Neuronal stem cell (in vitro differentiated cells): ENCODE measurements at regions not wholly inside any gene's neighbourhood (a gene's known extent, or its start where the extent isn't known, plus 50 kb on each side); places are given as distances from the start of the nearest gene placed in this dataset.

ENCODE experiments used
- DNase-seq: peaks from one replicate; pipeline ENCODE4 v3.0.0-alpha.2; 2013; ENCODE audit warnings: low spot score
- H2AFZ ChIP-seq: one replicate; pipeline ENCODE4 v1.6.1; 2013; ENCODE audit warnings: mild to moderate bottlenecking, low read length, inconsistent platforms
- H2AK5ac ChIP-seq: 2 replicates; pipeline ENCODE4 v1.6.1; 2013; ENCODE audit warnings: low read depth, mild to moderate bottlenecking, inconsistent platforms, low read length, moderate library complexity, mixed read lengths
- H2BK120ac ChIP-seq: 2 replicates; pipeline ENCODE4 v1.6.1; 2013; ENCODE audit warnings: low read depth, mild to moderate bottlenecking, inconsistent platforms, low read length, moderate library complexity, mixed read lengths
- H2BK12ac ChIP-seq: one replicate; pipeline ENCODE4 v1.6.1; 2013; ENCODE audit warnings: low read length, inconsistent platforms
- H2BK15ac ChIP-seq: 2 replicates; pipeline ENCODE4 v1.6.1; 2013; ENCODE audit warnings: mild to moderate bottlenecking, low read length, inconsistent platforms, mixed read lengths
- H2BK5ac ChIP-seq: one replicate; pipeline ENCODE4 v1.6.1; 2013; ENCODE audit warnings: inconsistent platforms, mild to moderate bottlenecking, low read length, moderate library complexity
- H3K14ac ChIP-seq: one replicate; pipeline ENCODE4 v1.6.1; 2013; ENCODE audit warnings: low read length, inconsistent platforms
- H3K18ac ChIP-seq: 2 replicates; pipeline ENCODE4 v1.6.1; 2013; ENCODE audit warnings: low read length, inconsistent platforms
- H3K23ac ChIP-seq: 2 replicates; pipeline ENCODE4 v1.6.1; 2013; ENCODE audit warnings: low read depth, mild to moderate bottlenecking, mixed read lengths, low read length, inconsistent platforms; ENCODE audit not compliant: poor library complexity
- H3K27ac ChIP-seq: replicated peaks from 3 replicates; pipeline ENCODE4 v1.5.1; 2013; ENCODE audit warnings: low read length, inconsistent platforms
- H3K27me3 ChIP-seq, 3 experiments: 2 replicates each; pipeline ENCODE4 v1.6.1; 2013; ENCODE audit warnings: low read length in 3 of 3, mild to moderate bottlenecking in 2 of 3, inconsistent platforms in 1 of 3, low read depth in 1 of 3, mixed read lengths in 1 of 3, moderate library complexity in 1 of 3; ENCODE audit not compliant: control insufficient read depth in 3 of 3, insufficient read depth in 3 of 3
- H3K36me3 ChIP-seq, 2 donors: replicated peaks in 1 of 2; 2 replicates each; pipeline ENCODE4 v1.6.1; 2013; ENCODE audit warnings: low read length in 2 of 2; ENCODE audit not compliant: control insufficient read depth in 2 of 2, insufficient read depth in 2 of 2
- H3K4ac ChIP-seq: 2 replicates; pipeline ENCODE4 v1.6.1; 2013; ENCODE audit warnings: inconsistent platforms, mild to moderate bottlenecking, low read length, moderate library complexity
- H3K4me1 ChIP-seq, 2 donors: 1 replicate in 1 of 2; 2 replicates in 1 of 2; pipeline ENCODE4 v1.6.1; 2013; ENCODE audit warnings: low read length in 2 of 2, low read depth in 1 of 2; ENCODE audit not compliant: control insufficient read depth in 2 of 2, insufficient read depth in 1 of 2
- H3K4me2 ChIP-seq: one replicate; pipeline ENCODE4 v1.6.1; 2013; ENCODE audit warnings: mild to moderate bottlenecking, low read length, inconsistent platforms; ENCODE audit not compliant: insufficient read depth, poor library complexity, severe bottlenecking
- H3K4me3 ChIP-seq, 2 donors: 2 replicates each; pipeline ENCODE4 v1.5.1; 2013; ENCODE audit warnings: low read length in 2 of 2, mild to moderate bottlenecking in 2 of 2, inconsistent platforms in 1 of 2, moderate library complexity in 1 of 2
- H3K79me1 ChIP-seq: one replicate; pipeline ENCODE4 v1.6.1; 2013; ENCODE audit warnings: low read depth, mild to moderate bottlenecking, inconsistent platforms, low read length, moderate library complexity
- H3K9ac ChIP-seq: one replicate; pipeline ENCODE4 v1.6.1; 2013; ENCODE audit warnings: mild to moderate bottlenecking, low read depth, low read length, inconsistent platforms; ENCODE audit not compliant: poor library complexity
- H3K9me3 ChIP-seq, 2 donors: replicated peaks in 1 of 2; 2 replicates each; pipeline versions ENCODE3 to v1.6.1; 2013; ENCODE audit warnings: low read length in 2 of 2, mild to moderate bottlenecking in 2 of 2, inconsistent platforms in 1 of 2, low read depth in 1 of 2, mixed read lengths in 1 of 2, moderate library complexity in 1 of 2; ENCODE audit not compliant: control insufficient read depth in 2 of 2, insufficient read depth in 1 of 2
- H4K8ac ChIP-seq: one replicate; pipeline ENCODE4 v1.6.1; 2013; ENCODE audit warnings: low read depth, mild to moderate bottlenecking, inconsistent platforms, low read length, moderate library complexity
- H4K91ac ChIP-seq: one replicate; pipeline ENCODE4 v1.6.1; 2013; ENCODE audit warnings: low read length, low read depth, mild to moderate bottlenecking, inconsistent platforms; ENCODE audit not compliant: poor library complexity
- WGBS, 2 donors: extraction: QIAGEN DNeasy Blood & Tissue Kit; methylation state at CpG; one replicate each; pipeline ENCODE4 v1.1.7; 2013; ENCODE audit warnings: missing lambda C conversion rate in 2 of 2, mixed read lengths in 1 of 2; ENCODE audit not compliant: insufficient read length in 2 of 2, insufficient replicate concordance in 1 of 2; ENCODE audit errors: extremely low coverage in 2 of 2; 5-methylcytosine and 5-hydroxymethylcytosine counted together

DNA sequence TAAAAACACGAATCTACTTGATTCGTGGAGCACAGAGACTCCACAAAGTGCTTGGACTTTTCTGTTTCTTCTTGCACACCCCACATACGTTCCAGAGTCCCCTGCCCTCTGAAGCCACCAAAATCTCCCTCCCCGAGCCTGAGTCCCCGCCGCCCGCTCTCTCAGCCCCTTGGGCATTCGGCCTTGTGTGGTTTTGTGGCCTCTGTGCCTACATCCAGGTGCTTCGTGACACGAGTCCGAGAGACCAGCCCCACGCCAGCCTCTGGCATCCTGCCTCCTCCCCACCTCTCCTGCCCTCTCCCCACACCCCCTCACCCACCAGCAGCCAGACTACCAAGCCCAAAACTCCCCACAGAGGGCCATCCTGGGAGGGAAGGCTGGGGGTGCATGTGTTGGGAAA is 87.8 kb upstream of the PPP1R26 start:
- Histone ChIP-seq H2BK15ac (no peak overlapping the region), H2BK120ac (no peak overlapping the region), H3K4me1 (peaks cover 0 to 1% of the 10 kb centered on the region in 2 donors), H3K14ac (peak overlapping the region; percentile 67), H3K4me3 (no peak overlapping the region), H2BK12ac (no peak overlapping the region), H2AFZ (no peak overlapping the region), H3K4ac (no peak overlapping the region), H3K18ac (peak overlapping the region; percentile 21), H2AK5ac (peak overlapping the region; percentile 1), H3K27ac (no peak overlapping the region), H3K9ac (no peak overlapping the region), H4K8ac (no peak overlapping the region), H3K79me1 (no peaks in the 10 kb centered on the region), H3K27me3 (no peaks in the 10 kb centered on the region), H3K23ac (no peak overlapping the region), H2BK5ac (no peak overlapping the region), H4K91ac (no peak overlapping the region), H3K9me3 (peaks cover 8 to 16% of the 10 kb centered on the region in 2 donors), H3K4me2 (no peak overlapping the region), H3K36me3 (no peaks in the 10 kb centered on the region)
- DNase-seq, result no peak
- WGBS, 2 donors, result no CpG with 5 or more reads among the region's 12 CpGs

- Histone ChIP-seq H3K9me3 (peaks cover 10 to 22% of the 10 kb centered on the region in 2 donors), H2AFZ (no peak overlapping the region), H3K18ac (peak overlapping the region; percentile 84), H3K27ac (no peak overlapping the region), H2BK5ac (no peak overlapping the region), H3K14ac (no peak overlapping the region), H3K27me3 (no peaks in the 10 kb centered on the region), H3K23ac (peak overlapping the region; percentile 32), H3K36me3 (no peaks in the 10 kb centered on the region), H3K79me1 (no peaks in the 10 kb centered on the region), H3K4me2 (no peak overlapping the region), H3K4me1 (peaks cover 0 to 1% of the 10 kb centered on the region in 2 donors), H4K91ac (no peak overlapping the region), H3K4ac (no peak overlapping the region), H2BK120ac (no peak overlapping the region), H3K9ac (no peak overlapping the region), H2BK12ac (no peak overlapping the region), H2BK15ac (no peak overlapping the region), H2AK5ac (peak overlapping the region; percentile 69), H4K8ac (no peak overlapping the region), H3K4me3 (no peak overlapping the region)
- peak; percentile 12 for DNase-seq
- WGBS, 2 donors, result no CpG with 5 or more reads among the region's 9 CpGs
These were observed 87.1 kb upstream of the PPP1R26 start for GRCh38 chr9:135392511-135392910.

- Histone ChIP-seq H2BK120ac (no peak overlapping the region), H2BK12ac (peak overlapping the region; percentile 16), H2BK15ac (peak overlapping the region; percentile 56), H4K91ac (peak overlapping the region; percentile 44), H3K36me3 (no peaks in the 10 kb centered on the region), H3K9ac (no peak overlapping the region), H3K23ac (peak overlapping the region; percentile 75), H3K9me3 (peaks cover 10 to 22% of the 10 kb centered on the region in 2 donors), H2BK5ac (no peak overlapping the region), H2AK5ac (peak overlapping the region; percentile 45), H3K79me1 (no peaks in the 10 kb centered on the region), H4K8ac (no peak overlapping the region), H3K18ac (peak overlapping the region; percentile 88), H3K4me2 (peak overlapping the region; percentile 3), H3K14ac (peak overlapping the region; percentile 97), H3K4ac (no peak overlapping the region), H3K4me3 (no peak overlapping the region), H3K27me3 (no peaks in the 10 kb centered on the region), H3K27ac (no peak overlapping the region), H2AFZ (no peak overlapping the region), H3K4me1 (peaks cover 0 to 1% of the 10 kb centered on the region in 2 donors)
- DNase-seq, result no peak
- no CpG with 5 or more reads among the region's 7 CpGs for WGBS, 2 donors
These were observed 85.5 kb upstream of the PPP1R26 start for GRCh38 chr9:135394131-135394530.

- Histone ChIP-seq H3K4me1 (peaks cover 0 to 1% of the 10 kb centered on the region in 2 donors), H4K91ac (no peak overlapping the region), H2AK5ac (no peak overlapping the region), H3K27ac (no peak overlapping the region), H3K9me3 (peaks cover 10 to 22% of the 10 kb centered on the region in 2 donors), H3K79me1 (no peaks in the 10 kb centered on the region), H2AFZ (no peak overlapping the region), H3K18ac (no peak overlapping the region), H3K4ac (no peak overlapping the region), H3K9ac (no peak overlapping the region), H3K36me3 (no peaks in the 10 kb centered on the region), H2BK5ac (no peak overlapping the region), H2BK15ac (no peak overlapping the region), H2BK12ac (no peak overlapping the region), H3K4me2 (no peak overlapping the region), H3K14ac (no peak overlapping the region), H3K4me3 (no peak overlapping the region), H4K8ac (no peak overlapping the region), H3K23ac (no peak overlapping the region), H3K27me3 (no peaks in the 10 kb centered on the region), H2BK120ac (no peak overlapping the region)
- no CpG with 5 or more reads among the region's 5 CpGs for WGBS, 2 donors
- no peak for DNase-seq
These were observed 84.6 kb upstream of the PPP1R26 start for GRCh38 chr9:135394699-135395645.
